GM18858 (cell line): ENCODE measurements at regions not wholly inside any gene's neighbourhood (a gene's known extent, or its start where the extent isn't known, plus 50 kb on each side); places are given as distances from the start of the nearest gene placed in this dataset.
"Not testable (repeated sequence)": the region's sequence is repeated elsewhere in the genome, so short reads cannot be mapped to it uniquely, and the experiment has no call there.

Experiments
- ATAC-seq: cut with Tn5 transposase; IDR thresholded peaks from one replicate; pipeline ENCODE4 v1.9.1; 2021; ENCODE audit not compliant: unreplicated experiment

GRCh38 chr5:23963449-23963848, 456.0 kb downstream of the PRDM9 start:
- ATAC-seq = no peak

GRCh38 chr5:23977365-23977764, 470.0 kb downstream of the PRDM9 start:
- no peak for ATAC-seq

- ATAC-seq = no peak
These were observed 470.6 kb downstream of the PRDM9 start for GRCh38 chr5:23977997-23978396.

GRCh38 chr5:23991406-23991805, 484.0 kb downstream of the PRDM9 start:
- no peak for ATAC-seq

DNA sequence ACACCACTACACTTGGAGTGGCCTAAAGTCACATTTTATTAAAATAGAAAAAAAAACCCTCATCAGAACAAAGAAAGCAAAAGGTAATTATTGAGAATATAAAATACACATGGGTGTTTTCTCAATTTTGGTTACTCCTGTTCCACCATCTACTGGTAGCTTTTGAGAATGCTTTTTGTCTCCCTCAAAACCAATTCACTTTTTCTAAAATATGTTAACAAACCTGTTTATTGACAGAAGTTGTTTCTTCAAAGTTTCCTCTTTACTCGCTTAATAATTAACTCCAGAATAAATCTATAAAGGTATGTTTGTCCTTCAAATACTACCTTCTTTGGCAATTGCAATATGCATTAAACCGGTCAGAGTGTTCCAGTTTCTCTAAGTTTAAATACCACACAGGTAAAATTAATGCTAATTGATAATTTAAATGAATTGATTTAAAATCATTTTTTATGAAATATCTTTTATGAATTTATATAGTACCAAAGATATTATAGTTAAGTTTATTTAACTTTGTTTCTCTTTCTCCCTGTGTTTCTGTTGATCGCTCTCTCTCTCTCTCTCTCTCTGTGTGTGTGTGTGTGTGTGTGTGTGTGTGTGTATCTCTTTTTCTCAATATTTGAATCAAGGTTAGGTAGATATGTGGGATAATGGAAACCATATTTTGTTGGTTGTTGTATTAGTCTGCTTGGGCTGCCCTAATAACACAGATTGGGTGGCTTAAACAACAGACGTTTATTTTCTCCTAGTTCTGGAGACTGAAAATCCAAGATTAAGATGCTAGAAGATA, 487.4 kb downstream of the PRDM9 start:
- no peak for ATAC-seq

GRCh38 chr5:23996525-23996924, 489.1 kb downstream of the PRDM9 start:
- ATAC-seq = no peak

GRCh38 chr5:24005384-24005783, 498.0 kb downstream of the PRDM9 start:
- no peak for ATAC-seq

DNA sequence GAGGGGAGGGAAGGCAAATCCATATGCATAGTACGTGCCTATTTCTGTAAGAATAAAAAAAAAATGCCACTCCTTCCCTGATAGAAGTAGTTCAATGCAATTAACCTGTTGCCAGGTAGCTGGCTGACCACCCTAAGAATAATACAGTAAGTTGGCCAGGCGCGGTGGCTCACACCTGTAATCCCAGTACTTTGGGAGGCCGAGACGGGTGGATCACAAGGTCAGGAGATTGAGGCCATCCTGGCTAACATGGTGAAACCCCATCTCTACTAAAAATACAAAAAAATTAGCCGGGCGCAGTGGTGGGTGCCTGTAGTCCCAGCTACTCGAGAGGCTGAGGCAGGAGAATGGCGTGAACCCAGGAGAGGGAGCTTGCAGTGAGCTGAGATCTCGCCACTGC, 510.3 kb downstream of the PRDM9 start:
- ATAC-seq = not testable (repeated sequence)

- ATAC-seq = no peak
These were observed 518.9 kb downstream of the PRDM9 start for GRCh38 chr5:24026288-24026687.

GRCh38 chr5:24042688-24043087, 535.3 kb downstream of the PRDM9 start:
- no peak for ATAC-seq

GRCh38 chr5:24045046-24045445, 537.6 kb downstream of the PRDM9 start:
- no peak for ATAC-seq

DNA sequence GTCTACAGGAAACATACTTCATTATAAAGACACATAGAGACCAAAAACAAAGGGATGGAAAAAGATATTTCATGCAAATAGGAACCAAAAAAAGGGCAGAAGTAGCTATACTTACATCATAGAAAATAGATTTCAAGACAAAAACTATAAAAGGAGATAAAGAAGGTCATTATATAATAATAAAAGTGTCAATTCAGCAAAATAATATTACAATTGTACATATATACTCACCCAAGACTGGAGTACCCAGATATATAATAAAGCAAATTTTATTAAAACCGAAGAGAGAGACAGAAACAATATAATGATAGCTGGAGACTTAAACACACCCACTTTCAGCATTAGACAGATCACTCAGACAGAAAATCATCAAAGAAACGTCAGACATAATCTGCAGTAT, 546.3 kb downstream of the PRDM9 start:
- ATAC-seq = no peak

GRCh38 chr5:24059006-24059405, 551.6 kb downstream of the PRDM9 start:
- no peak for ATAC-seq

DNA sequence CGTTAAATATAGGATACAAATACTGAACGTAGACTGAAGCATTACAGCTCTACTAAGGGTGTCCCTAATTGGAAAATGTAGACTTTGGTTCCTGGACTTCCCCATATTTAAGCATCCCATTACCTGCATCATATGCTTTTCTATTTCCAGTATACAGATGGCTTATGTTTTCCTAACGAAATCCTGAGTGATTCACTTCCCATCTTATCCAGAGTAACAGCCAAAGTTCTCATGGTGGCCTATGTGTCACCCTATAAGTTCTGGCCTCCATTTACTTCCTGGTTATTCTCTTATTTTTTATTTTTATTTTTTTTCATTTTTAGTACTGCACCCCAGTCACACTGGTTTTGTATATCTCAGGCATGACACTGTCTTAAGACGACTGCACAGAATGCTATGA, 552.3 kb downstream of the PRDM9 start:
- ATAC-seq = no peak

GRCh38 chr5:24065779-24066178, 558.4 kb downstream of the PRDM9 start:
- ATAC-seq = no peak

DNA sequence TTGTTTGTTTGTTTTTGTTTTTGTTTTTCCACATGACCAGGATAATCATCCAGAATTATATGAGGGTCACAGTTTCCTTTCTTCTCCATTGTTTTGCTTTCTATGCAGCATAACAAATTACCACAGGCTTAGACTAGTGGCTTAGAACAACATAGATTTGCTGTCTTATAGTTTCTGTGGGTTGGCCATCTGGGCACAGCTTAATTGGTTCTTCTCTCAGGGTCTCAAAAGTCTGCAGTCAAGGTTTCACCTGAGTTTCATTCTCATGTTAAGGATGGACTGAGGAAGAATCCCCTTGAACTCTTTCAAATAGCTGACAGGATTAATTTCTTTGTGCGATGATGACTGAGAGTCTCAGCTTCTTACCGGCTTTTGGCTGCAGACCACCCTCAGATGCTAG, 559.8 kb downstream of the PRDM9 start:
- no peak for ATAC-seq

DNA sequence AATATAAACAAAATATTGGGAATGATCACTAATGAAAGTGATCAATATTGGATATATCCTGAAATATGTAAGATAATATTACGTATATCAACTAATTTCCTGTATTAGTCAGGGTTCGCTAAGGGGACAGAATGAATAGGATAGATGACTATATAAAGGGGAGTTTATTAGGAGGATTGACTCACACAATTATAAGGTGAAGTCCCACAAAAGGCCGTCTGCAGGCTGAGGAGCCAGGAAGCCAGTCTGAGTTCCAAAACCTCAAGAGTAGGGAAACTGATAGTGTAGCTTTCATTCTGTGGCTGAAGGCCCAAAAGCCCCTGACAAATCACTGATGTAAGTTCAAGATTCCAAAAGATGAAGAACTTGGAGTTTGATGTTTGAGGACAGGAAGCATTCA, 561.1 kb downstream of the PRDM9 start:
- no peak for ATAC-seq

DNA sequence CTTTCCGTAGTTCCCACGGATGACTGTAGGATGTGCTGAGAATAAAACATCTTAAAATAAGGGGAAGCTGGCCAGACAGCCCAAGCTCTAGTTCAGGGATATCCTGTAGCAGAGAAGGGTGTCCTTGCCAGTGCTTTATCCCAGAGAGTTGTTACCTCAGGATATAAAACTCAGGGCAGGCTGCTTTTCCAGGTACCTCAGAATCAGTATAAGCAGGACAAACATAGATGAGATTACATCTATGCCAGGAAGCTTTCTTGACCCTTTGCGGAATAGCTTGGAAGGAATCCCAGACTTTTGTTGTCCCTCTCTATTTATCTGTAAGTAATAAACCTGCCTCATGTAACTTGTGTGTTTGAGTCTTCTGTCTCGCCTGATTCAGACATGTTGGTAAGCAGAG, 565.7 kb downstream of the PRDM9 start:
- ATAC-seq = no peak

- ATAC-seq = no peak
These were observed 564.7 kb downstream of the CDH10 start for GRCh38 chr5:24080046-24080445.

DNA sequence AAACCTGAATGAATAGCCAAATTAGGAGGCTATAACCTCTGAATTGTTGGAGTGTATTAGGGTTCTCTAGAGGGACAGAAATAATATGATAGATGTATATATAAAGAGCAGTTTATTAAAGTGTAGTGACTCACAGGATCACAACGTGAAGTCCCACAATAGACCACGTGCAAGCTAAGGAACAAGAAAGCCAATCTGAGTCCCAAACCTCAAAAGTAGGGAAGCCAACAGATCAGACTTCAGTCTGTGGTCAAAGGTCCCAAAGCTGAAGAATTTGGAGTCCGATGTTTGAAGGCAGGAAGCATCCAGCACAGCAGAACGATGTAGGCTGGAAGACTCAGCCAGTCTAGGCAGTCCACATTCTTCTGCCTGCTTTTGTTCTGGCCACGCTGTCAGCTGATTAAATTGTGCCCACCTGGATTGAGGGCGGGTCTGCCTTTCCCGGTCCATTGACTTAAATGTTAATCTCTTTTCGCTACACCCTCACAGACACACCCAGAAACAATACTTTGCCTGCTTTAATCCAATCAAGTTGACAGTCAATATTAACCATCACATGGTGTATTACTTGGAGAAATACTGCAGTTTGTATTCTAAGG, 550.6 kb downstream of the CDH10 start:
- no peak for ATAC-seq

DNA sequence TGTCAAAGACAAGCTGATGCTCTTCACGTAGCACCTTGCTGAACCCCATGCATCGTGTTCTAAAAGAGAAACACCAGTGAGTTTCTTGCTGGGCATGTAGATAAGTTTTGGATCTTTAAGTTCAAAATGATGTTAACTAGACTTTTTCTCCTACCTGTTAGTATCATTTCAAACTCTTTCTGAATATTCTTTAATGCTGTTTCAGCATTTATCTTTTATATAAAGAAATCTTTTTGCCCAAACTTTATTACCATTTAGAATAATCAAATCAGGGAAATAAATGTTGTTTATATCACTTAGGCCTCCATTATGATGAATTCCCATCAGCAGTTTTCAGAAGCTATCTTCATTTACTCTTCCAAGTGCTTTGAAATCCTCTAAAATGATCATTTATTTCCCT, 542.8 kb downstream of the CDH10 start:
- ATAC-seq = no peak

DNA sequence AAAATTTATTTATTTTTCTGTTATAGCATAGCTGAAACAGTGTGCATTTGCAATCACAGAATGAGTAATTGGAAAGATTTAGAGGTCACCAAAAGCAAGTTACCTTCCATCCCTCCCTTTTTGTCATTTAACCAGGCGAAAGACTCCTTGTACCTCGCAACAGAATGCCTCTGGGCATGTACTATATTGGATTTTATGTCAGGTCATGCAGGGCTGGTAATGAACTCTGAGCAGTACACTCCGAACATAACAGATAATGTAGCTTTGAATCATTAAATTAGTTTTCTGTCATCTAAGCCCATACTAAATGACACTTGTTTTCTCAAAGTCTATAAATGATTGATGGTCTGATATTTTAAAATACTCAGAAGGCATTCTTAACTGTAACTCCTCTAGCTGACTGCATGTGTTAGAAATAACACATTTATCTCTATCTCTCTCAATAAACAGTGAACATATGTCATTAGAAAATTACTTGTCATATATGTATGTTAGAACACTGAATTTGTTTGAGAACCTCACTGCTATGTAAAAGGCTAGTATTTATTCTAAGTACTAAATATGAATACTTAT, 541.2 kb downstream of the CDH10 start:
- ATAC-seq = no peak
